ENCODE measurements at regions not wholly inside any gene's neighbourhood (a gene's known extent, or its start where the extent isn't known, plus 50 kb on each side); places are given as distances from the start of the nearest gene placed in this dataset.

DNA sequence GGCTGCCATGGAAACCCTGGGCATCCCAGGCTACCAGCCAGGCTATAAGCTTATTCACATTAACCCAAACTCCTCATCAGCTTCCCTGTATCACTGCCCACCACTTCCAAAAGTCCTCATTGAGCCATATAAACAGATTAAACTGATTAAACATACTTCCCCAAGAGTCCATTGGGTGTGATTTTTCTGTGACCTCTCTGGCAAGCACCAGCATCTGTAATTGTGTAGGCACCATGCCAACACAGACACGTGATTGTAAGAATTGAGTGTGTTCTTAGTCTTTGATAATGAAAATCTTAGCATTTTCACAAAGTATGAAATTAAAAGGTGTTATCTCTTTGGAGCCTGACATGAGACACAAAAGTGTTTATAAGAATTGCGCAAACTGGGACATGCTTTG, 679.3 kb downstream of the TYW1 start:
- intact Hi-C loops (cut with DNase I): no loop called here
- no peak overlapping the region for H3K4me3 ChIP-seq
- no peak for TF ChIP-seq POLR2A (IDR thresholded peaks at IDR 0.05)
- TF ChIP-seq, protein P1, sequence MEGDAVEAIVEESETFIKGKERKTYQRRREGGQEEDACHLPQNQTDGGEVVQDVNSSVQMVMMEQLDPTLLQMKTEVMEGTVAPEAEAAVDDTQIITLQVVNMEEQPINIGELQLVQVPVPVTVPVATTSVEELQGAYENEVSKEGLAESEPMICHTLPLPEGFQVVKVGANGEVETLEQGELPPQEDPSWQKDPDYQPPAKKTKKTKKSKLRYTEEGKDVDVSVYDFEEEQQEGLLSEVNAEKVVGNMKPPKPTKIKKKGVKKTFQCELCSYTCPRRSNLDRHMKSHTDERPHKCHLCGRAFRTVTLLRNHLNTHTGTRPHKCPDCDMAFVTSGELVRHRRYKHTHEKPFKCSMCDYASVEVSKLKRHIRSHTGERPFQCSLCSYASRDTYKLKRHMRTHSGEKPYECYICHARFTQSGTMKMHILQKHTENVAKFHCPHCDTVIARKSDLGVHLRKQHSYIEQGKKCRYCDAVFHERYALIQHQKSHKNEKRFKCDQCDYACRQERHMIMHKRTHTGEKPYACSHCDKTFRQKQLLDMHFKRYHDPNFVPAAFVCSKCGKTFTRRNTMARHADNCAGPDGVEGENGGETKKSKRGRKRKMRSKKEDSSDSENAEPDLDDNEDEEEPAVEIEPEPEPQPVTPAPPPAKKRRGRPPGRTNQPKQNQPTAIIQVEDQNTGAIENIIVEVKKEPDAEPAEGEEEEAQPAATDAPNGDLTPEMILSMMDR (IDR thresholded peaks at IDR 0.05): no peak
- H3K9me3 ChIP-seq: peaks cover 0 to 22% (median 1%) of the 10 kb centered on the region in 12 donors
- H3K36me3 ChIP-seq: no peaks in the 10 kb centered on the region
- no peaks in the 10 kb centered on the region for H3K4me1 ChIP-seq
- H3K27me3 ChIP-seq: peaks cover 0 to 3% (median 0%) of the 10 kb centered on the region in 9 donors
- H3K27ac ChIP-seq: no peak overlapping the region
- ATAC-seq (no peak), DNase-seq (no peak)
- WGBS, 4 donors: 29 to 64% (median 60%) methylated on average over 2 of the region's 2 CpGs

DNA sequence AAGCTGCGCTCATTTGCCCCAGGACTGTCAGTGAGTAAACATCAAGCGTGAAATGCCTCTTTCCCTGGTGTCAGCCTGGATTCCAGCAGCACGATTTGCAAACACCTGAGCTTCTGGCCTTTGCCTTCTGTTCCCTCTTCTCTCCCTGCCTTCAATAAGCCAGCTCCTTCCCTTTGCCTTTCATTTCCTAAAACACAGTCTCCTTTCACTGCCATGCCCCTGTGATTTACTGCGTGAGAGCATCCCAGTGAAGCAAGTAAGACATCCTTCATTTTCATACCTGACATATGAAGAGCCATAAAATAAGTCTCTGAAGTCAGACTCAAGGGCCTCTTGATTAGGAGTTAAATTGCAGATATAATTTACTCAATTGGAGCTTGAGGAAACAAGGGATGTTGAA, 681.8 kb downstream of the TYW1 start:
- no peak for DNase-seq
- ATAC-seq: no peak
- Histone ChIP-seq H3K27me3 (peaks cover 0 to 3% (median 0%) of the 10 kb centered on the region in 9 donors), H3K9me3 (peaks cover 0 to 10% (median 0%) of the 10 kb centered on the region in 12 donors), H3K4me1 (no peaks in the 10 kb centered on the region), H3K27ac (no peak overlapping the region), H3K36me3 (no peaks in the 10 kb centered on the region), H3K4me3 (no peak overlapping the region)
- intact Hi-C loops (cut with DNase I): no loop called here
- WGBS, 4 donors: 62 to 71% (median 69%) methylated on average over 4 of the region's 4 CpGs
- TF ChIP-seq POLR2A (IDR thresholded peaks at IDR 0.05): no peak

DNA sequence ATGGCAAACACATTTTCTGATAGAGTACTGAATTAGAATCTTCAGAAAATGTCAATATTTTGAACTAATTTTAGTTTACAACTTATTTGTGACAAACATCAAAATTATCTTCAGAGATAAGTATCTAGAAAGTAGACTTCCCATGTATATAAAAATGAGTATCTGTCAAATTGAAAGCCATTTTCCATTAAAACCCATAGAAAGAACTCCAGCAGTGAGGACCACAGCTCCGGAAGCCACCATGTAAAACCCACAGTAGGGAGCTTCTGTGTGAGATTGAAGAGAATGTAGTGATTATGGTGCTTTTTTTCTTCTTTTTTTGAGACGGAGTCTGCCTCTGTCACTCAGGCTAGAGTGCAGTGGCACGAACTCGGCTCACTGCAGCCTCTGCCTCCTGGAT, 687.0 kb downstream of the TYW1 start:
- H3K27ac ChIP-seq: no peak overlapping the region
- H3K27me3 ChIP-seq: no peaks in the 10 kb centered on the region
- intact Hi-C loops (cut with DNase I): loop anchor here in 1 of 10 donors (10.0 kb wide), 1 partner anchor 59 kb away; no protein-coding TSS in a partner anchor
- H3K9me3 ChIP-seq: peaks cover 0 to 3% (median 0%) of the 10 kb centered on the region in 12 donors
- DNase-seq (no peak), ATAC-seq (no peak)
- TF ChIP-seq, protein P1 (IDR thresholded peaks at IDR 0.05): no peak
- TF ChIP-seq POLR2A (IDR thresholded peaks at IDR 0.05): no peak
- H3K4me1 ChIP-seq: no peaks in the 10 kb centered on the region
- WGBS, 4 donors: 64 to 90% (median 84%) methylated on average over 4 of the region's 4 CpGs
- H3K36me3 ChIP-seq: no peaks in the 10 kb centered on the region
- H3K4me3 ChIP-seq: no peak overlapping the region

DNA sequence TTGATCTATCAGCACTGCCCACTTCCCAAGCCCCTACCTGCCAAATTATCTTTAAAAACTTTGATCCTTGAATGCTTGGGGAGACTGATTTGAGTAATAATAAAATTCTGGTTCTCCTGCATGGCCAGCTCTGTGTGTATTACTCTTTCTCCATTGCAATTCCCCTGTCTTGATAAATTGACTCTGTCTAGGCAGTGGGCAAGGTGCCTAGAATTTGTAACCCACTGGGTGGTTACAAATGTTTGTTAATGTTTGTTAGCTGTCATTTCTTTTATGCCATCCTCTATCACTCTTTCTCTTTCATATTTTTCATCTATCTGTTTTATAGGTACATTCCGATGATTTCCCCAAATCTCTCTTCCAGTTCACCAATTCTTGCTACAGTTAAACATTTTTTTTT, 694.1 kb downstream of the TYW1 start:
- Histone ChIP-seq H3K27ac (no peak overlapping the region), H3K9me3 (peaks cover 0 to 10% (median 0%) of the 10 kb centered on the region in 12 donors), H3K36me3 (no peaks in the 10 kb centered on the region), H3K27me3 (peaks cover 0 to 15% (median 0%) of the 10 kb centered on the region in 9 donors), H3K4me1 (no peaks in the 10 kb centered on the region), H3K4me3 (no peak overlapping the region)
- DNase-seq: no peak
- WGBS, 4 donors: 94 to 98% (median 97%) methylated on average over 1 of the region's 1 CpG
- TF ChIP-seq POLR2A (IDR thresholded peaks at IDR 0.05): no peak
- TF ChIP-seq, protein P1 (IDR thresholded peaks at IDR 0.05): no peak
- ATAC-seq: no peak
- intact Hi-C loops (cut with DNase I): no loop called here

GRCh38 chr7:67692425-67692824, 695.8 kb downstream of the TYW1 start:
- no peaks in the 10 kb centered on the region for H3K36me3 ChIP-seq
- DNase-seq (no peak), ATAC-seq (no peak)
- H3K27ac ChIP-seq: no peak overlapping the region
- H3K4me3 ChIP-seq: no peak overlapping the region
- peaks cover 0 to 10% (median 0%) of the 10 kb centered on the region in 12 donors for H3K9me3 ChIP-seq
- intact Hi-C loops (cut with DNase I): no loop called here
- peaks cover 0 to 26% (median 0%) of the 10 kb centered on the region in 9 donors for H3K27me3 ChIP-seq
- WGBS, 4 donors: 59 to 69% (median 66%) methylated on average over 4 of the region's 4 CpGs
- TF ChIP-seq, protein P1 (IDR thresholded peaks at IDR 0.05): no peak
- TF ChIP-seq POLR2A (IDR thresholded peaks at IDR 0.05): no peak
- H3K4me1 ChIP-seq: no peaks in the 10 kb centered on the region
